Endothelial cell of umbilical vein (primary cell): ENCODE measurements at regions not wholly inside any gene's neighbourhood (a gene's known extent, or its start where the extent isn't known, plus 50 kb on each side); places are given as distances from the start of the nearest gene placed in this dataset.

Experiments used
- EZH2 ChIP-seq: IDR thresholded peaks from 2 replicates; pipeline ENCODE4 v1.6.1; 2012; ENCODE audit warnings: borderline replicate concordance, low read depth, mild to moderate bottlenecking, moderate library complexity, low read length, inconsistent platforms; ENCODE audit not compliant: severe bottlenecking
- FOS ChIP-seq: IDR thresholded peaks from 2 replicates; pipeline ENCODE4 v1.6.1; 2011; ENCODE audit warnings: mild to moderate bottlenecking, low read length, moderate library complexity, borderline replicate concordance; ENCODE audit not compliant: insufficient read depth
- POLR2A ChIP-seq: IDR thresholded peaks from 2 replicates; pipeline ENCODE4 v1.6.1; 2012; ENCODE audit warnings: low read depth, mild to moderate bottlenecking, control low read depth, low read length
- POLR2AphosphoS5 ChIP-seq: IDR thresholded peaks from 2 replicates; pipeline ENCODE4 v1.6.1; 2012; ENCODE audit warnings: low read depth, mild to moderate bottlenecking, control low read depth, low read length, moderate library complexity; ENCODE audit not compliant: insufficient read depth
- TF ChIP-seq, protein P1 (sequence below), 2 donors: IDR thresholded peaks; 1 replicate in 1 of 2; 2 replicates in 1 of 2; pipeline ENCODE4 v1.5.1; 2011; ENCODE audit warnings: low read length in 2 of 2, mild to moderate bottlenecking in 2 of 2, moderate library complexity in 2 of 2, control low read depth in 1 of 2, inconsistent platforms in 1 of 2, low read depth in 1 of 2; ENCODE audit not compliant: insufficient read depth in 1 of 2; ENCODE audit errors: extremely low read depth in 1 of 2
- TF ChIP-seq, protein P2 (sequence below): IDR thresholded peaks from 2 replicates; pipeline ENCODE4 v1.6.1; 2011; ENCODE audit not compliant: insufficient read depth, insufficient read length

DNA sequence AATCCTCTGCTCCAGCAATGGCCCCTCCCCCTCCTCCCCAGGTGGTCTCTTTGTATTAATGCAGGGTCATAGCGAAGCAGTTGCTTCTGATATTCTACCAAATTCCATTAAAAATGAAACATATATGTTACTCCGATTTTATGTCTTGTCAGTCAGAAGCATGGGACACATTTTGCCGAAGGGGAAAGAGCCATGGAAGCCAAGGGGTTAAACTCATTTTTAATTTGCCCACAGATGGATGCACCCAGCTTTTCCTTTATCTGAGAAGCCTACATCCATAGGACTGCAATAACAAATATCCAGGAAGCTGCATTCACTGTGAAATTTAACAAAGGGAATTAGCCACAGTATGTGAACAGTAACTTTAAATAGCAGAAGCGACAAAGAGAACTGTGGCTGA, 688.2 kb downstream of the QKI start:
- no peak for TF ChIP-seq POLR2A
- TF ChIP-seq, protein P1, sequence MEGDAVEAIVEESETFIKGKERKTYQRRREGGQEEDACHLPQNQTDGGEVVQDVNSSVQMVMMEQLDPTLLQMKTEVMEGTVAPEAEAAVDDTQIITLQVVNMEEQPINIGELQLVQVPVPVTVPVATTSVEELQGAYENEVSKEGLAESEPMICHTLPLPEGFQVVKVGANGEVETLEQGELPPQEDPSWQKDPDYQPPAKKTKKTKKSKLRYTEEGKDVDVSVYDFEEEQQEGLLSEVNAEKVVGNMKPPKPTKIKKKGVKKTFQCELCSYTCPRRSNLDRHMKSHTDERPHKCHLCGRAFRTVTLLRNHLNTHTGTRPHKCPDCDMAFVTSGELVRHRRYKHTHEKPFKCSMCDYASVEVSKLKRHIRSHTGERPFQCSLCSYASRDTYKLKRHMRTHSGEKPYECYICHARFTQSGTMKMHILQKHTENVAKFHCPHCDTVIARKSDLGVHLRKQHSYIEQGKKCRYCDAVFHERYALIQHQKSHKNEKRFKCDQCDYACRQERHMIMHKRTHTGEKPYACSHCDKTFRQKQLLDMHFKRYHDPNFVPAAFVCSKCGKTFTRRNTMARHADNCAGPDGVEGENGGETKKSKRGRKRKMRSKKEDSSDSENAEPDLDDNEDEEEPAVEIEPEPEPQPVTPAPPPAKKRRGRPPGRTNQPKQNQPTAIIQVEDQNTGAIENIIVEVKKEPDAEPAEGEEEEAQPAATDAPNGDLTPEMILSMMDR (IDR thresholded peaks at IDR 0.05; ENCODE audit: extremely low read depth in 1 of 2, insufficient read depth in 1 of 2, low read depth in 1 of 2, low read length in 2 of 2) = no peak
- TF ChIP-seq, protein P2, sequence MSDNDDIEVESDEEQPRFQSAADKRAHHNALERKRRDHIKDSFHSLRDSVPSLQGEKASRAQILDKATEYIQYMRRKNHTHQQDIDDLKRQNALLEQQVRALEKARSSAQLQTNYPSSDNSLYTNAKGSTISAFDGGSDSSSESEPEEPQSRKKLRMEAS = no peak
- TF ChIP-seq POLR2AphosphoS5 = no peak
- TF ChIP-seq EZH2 = no peak
- no peak for TF ChIP-seq FOS
